SK-N-SH (cell line): ENCODE measurements at regions not wholly inside any gene's neighbourhood (a gene's known extent, or its start where the extent isn't known, plus 50 kb on each side); places are given as distances from the start of the nearest gene placed in this dataset.
"Not testable (repeated sequence)": the region's sequence is repeated elsewhere in the genome, so short reads cannot be mapped to it uniquely, and the experiment has no call there.

Source experiments
- CTCF ChIA-PET: fragments of 300-600, 350-600 bp; formaldehyde crosslinking; extraction: SDS; loops from one replicate; lab custom pipeline; 2021; lab: Yijun Ruan, JAX
- POLR2A ChIA-PET: fragments of 350-600 bp; sonication (Branson Sonifier 250); formaldehyde crosslinking; extraction: SDS; loops from one replicate; lab custom pipeline; 2020; ENCODE audit warnings: antibody characterized with exemption, inconsistent platforms; lab: Yijun Ruan, JAX
- DNase-seq: peaks from one replicate; pipeline ENCODE4 v3.0.0; 2012
- H2AFZ ChIP-seq: fragments of 200-600 bp; sonication (generic); 2 replicates; pipeline ENCODE4 v1.8.1; 2016; ENCODE audit warnings: antibody characterized with exemption, mild to moderate bottlenecking, low read depth
- H3F3A ChIP-seq: fragments of 200-600 bp; sonication (generic); replicated peaks from 2 replicates; pipeline ENCODE3; 2016; ENCODE audit warnings: antibody characterized with exemption, mild to moderate bottlenecking; ENCODE audit not compliant: insufficient read depth
- H3K27ac ChIP-seq, 2 experiments: fragments of 200-500 bp in 1 of 2; fragments of 200-600 bp in 1 of 2; sonication (Bioruptor generic) in 1 of 2; sonication (generic), shearing (Covaris generic) in 1 of 2; 2 replicates each; pipeline versions ENCODE4 v1.5.1 to v1.6.1; 2014 to 2016; ENCODE audit warnings: low read depth in 2 of 2, inconsistent platforms in 1 of 2, low read length in 1 of 2, mild to moderate bottlenecking in 1 of 2, mixed read lengths in 1 of 2
- H3K27me3 ChIP-seq: fragments of 200-600 bp; sonication (generic), shearing (Covaris generic); 2 replicates; pipeline ENCODE4 v1.6.1; 2016; ENCODE audit warnings: mixed run types; ENCODE audit not compliant: insufficient read depth
- H3K36me3 ChIP-seq, 2 experiments: fragments of 200-500 bp in 1 of 2; fragments of 200-600 bp in 1 of 2; sonication (Bioruptor generic) in 1 of 2; sonication (generic) in 1 of 2; replicated peaks in 1 of 2; 2 replicates each; pipeline versions ENCODE3 to v1.5.1; 2014 to 2016; ENCODE audit warnings: low read length in 1 of 2, mild to moderate bottlenecking in 1 of 2; ENCODE audit not compliant: insufficient read depth in 2 of 2, control insufficient read depth in 1 of 2
- H3K4me1 ChIP-seq, 2 experiments: fragments of 200-500 bp in 1 of 2; fragments of 200-600 bp in 1 of 2; sonication (Bioruptor generic) in 1 of 2; sonication (generic), shearing (Covaris generic) in 1 of 2; 2 replicates each; pipeline versions ENCODE4 v1.5.1 to v1.6.1; 2014 to 2016; ENCODE audit warnings: low read depth in 1 of 2, low read length in 1 of 2, mixed run types in 1 of 2; ENCODE audit not compliant: insufficient read depth in 2 of 2, control insufficient read depth in 1 of 2
- H3K4me2 ChIP-seq: fragments of 200-600 bp; sonication (generic), shearing (Covaris generic); 2 replicates; pipeline ENCODE4 v1.6.1; 2017; ENCODE audit warnings: mixed run types
- H3K4me3 ChIP-seq, 2 experiments: fragments of 200-500 bp in 1 of 2; fragments of 200-600 bp in 1 of 2; sonication (Bioruptor generic) in 1 of 2; sonication (generic), shearing (Covaris generic) in 1 of 2; 2 replicates each; pipeline versions ENCODE4 v1.5.1 to v1.8.1; 2014 to 2016; ENCODE audit warnings: low read depth in 2 of 2, inconsistent platforms in 1 of 2, low read length in 1 of 2, mild to moderate bottlenecking in 1 of 2, mixed read lengths in 1 of 2, moderate library complexity in 1 of 2
- H3K79me2 ChIP-seq: fragments of 200-600 bp; sonication (generic); 2 replicates; pipeline ENCODE4 v1.8.1; 2017; ENCODE audit warnings: mild to moderate bottlenecking; ENCODE audit not compliant: insufficient read depth
- H3K9ac ChIP-seq: fragments of 200-600 bp; sonication (generic); 2 replicates; pipeline ENCODE4 v1.6.1; 2017; ENCODE audit warnings: mixed run types
- H3K9me2 ChIP-seq: fragments of 200-600 bp; sonication (generic); 2 replicates; pipeline ENCODE4 v1.6.1; 2017; ENCODE audit warnings: mixed run types
- H3K9me3 ChIP-seq: fragments of 200-600 bp; sonication (generic); 2 replicates; pipeline ENCODE4 v1.6.1; 2017; ENCODE audit warnings: mixed run types, mild to moderate bottlenecking, moderate library complexity
- H4K20me1 ChIP-seq: fragments of 200-600 bp; sonication (generic); 2 replicates; pipeline ENCODE4 v1.6.1; 2017; ENCODE audit warnings: mild to moderate bottlenecking, mixed run types; ENCODE audit not compliant: insufficient read depth
- FOSL2 ChIP-seq: IDR thresholded peaks from 2 replicates; pipeline ENCODE4 v1.4.0; 2012; ENCODE audit warnings: low read depth, mild to moderate bottlenecking, moderate library complexity, borderline replicate concordance
- FOXM1 ChIP-seq: IDR thresholded peaks from 2 replicates; pipeline ENCODE4 v1.4.0; 2012; ENCODE audit warnings: low read depth, mild to moderate bottlenecking
- MEF2A ChIP-seq: IDR thresholded peaks from 2 replicates; pipeline ENCODE4 v1.4.0; 2012; ENCODE audit warnings: low read depth, borderline replicate concordance
- MXI1 ChIP-seq: IDR thresholded peaks from 2 replicates; pipeline ENCODE4 v1.6.1; 2012; ENCODE audit warnings: mild to moderate bottlenecking, low read depth, low read length, improper control_type of control experiment
- RAD21 ChIP-seq: IDR thresholded peaks from 2 replicates; pipeline ENCODE4 v1.6.1; 2012; ENCODE audit warnings: mild to moderate bottlenecking, low read length
- RCOR1 ChIP-seq: fragments of 150-350 bp; IDR thresholded peaks from 2 replicates; pipeline ENCODE4 v1.6.1; 2017; ENCODE audit warnings: antibody characterized with exemption, low read length
- REST ChIP-seq: IDR thresholded peaks from 2 replicates; pipeline ENCODE4 v1.6.1; 2012; ENCODE audit warnings: mild to moderate bottlenecking, low read depth, low read length, moderate library complexity
- RFX5 ChIP-seq: IDR thresholded peaks from 2 replicates; pipeline ENCODE4 v1.6.1; 2012; ENCODE audit warnings: mild to moderate bottlenecking, improper control_type of control experiment, low read length
- USF1 ChIP-seq: IDR thresholded peaks from 2 replicates; pipeline ENCODE4 v1.4.0; 2012; ENCODE audit warnings: low read depth, borderline replicate concordance
- WGBS: methylation state at CpG from one replicate; pipeline ENCODE4 v1.1.6; 2017; ENCODE audit warnings: low lambda C conversion rate; 5-methylcytosine and 5-hydroxymethylcytosine counted together

DNA sequence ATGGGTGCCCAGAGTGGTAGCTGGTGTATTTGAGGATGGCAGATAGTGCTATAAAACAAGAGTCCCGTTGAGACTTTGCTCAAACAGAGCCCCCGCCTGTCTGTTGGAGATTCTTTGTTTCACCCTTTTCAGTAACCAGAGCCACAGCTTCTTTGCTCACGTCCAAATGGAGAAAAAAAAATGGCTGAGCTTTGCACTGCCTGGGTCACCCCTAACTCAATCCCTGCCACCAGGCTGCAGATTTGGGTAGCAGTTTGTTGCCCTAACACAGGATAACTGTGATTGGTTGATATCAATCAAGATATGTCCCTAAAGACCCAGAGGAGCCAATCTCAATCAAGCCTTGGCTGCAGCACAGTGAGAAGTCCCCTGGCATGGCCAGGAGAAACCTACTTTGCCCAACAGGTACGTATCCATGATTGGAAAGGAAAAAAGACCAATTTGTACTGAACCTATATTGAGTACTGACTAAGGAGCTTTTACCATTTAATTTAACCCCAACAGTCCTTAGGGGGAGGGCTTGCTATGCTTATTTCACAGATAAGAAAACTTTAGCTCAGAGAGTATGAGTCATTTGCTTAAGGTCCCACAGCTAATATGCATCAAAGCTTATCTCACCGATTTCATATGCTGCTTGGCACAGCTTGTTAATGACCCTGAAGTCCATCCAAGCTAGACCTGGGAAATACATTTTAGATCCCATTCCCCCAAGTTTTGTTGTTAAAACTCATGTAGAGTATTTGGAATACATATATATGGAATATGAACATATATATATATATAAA lies 72.0 kb upstream of the SH3BP4 start:
- Histone ChIP-seq H3K4me1 (peaks cover 6 to 13% of the 10 kb centered on the region in 2 experiments; a peak in 2 of 4 replicates), H3K27ac (peak overlapping the region in 1 of 2 experiments; percentile 54; a peak in 2 of 4 replicates), H2AFZ (no peak overlapping the region), H3K9me2 (no peaks in the 10 kb centered on the region), H3K9ac (no peak overlapping the region), H3K4me3 (no peak overlapping the region), H3K4me2 (peak overlapping the region; percentile 30; the same call in 1 of the 2 replicates), H3K9me3 (no peaks in the 10 kb centered on the region), H3K79me2 (no peaks in the 10 kb centered on the region), H4K20me1 (no peaks in the 10 kb centered on the region), H3K36me3 (no peaks in the 10 kb centered on the region), H3F3A (peaks cover 6% of the 10 kb centered on the region), H3K27me3 (no peaks in the 10 kb centered on the region)
- DNase-seq: no peak
- WGBS: 72% methylated on average over 5 of the region's 5 CpGs
- TF ChIP-seq RAD21: no peak
- peak; percentile 68 for TF ChIP-seq FOSL2
- TF ChIP-seq FOXM1: no peak
- no peak for TF ChIP-seq MEF2A
- ChIA-PET CTCF (interaction anchor here (0.6 to 1.9 kb wide), 5 partner anchors 9 to 42 kb away, joined by 3 to 4 read pairs (median 3); no protein-coding TSS in a partner anchor), POLR2A (no interaction called here)

DNA sequence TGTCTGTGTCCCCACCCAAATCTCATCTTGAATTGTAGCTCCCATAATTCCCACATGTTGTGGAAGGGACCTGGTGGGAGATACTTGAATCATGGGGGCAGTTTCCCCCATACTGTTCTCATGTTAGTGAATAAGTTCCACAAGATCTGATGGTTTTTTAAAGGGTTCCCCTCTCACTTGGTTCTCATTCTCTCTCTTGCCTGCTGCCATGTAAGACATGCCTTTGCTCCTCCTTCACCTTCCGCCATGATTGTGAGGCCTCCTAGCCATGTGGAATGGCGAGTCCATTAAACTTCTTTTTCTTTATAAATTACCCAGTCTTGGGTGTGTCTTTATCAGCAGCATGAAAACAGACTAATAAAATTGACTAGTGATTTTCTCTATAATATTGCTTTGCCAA lies 75.2 kb upstream of the SH3BP4 start:
- H4K20me1 ChIP-seq, H3K79me2 ChIP-seq, H3K27ac ChIP-seq, POLR2A ChIA-PET, DNase-seq, H3K9me2 ChIP-seq, H3K4me3 ChIP-seq, H3F3A ChIP-seq, H3K9ac ChIP-seq, H3K36me3 ChIP-seq, H3K9me3 ChIP-seq, H2AFZ ChIP-seq, H3K27me3 ChIP-seq, H3K4me2 ChIP-seq, CTCF ChIA-PET: not testable (repeated sequence)
- H3K4me1 ChIP-seq: peaks cover 6 to 13% of the 10 kb centered on the region in 2 experiments; a peak in 2 of 4 replicates
- 91% methylated on average over 2 of the region's 2 CpGs for WGBS

GRCh38 chr2:234874347-234875046 lies 77.3 kb upstream of the SH3BP4 start:
- TF ChIP-seq RCOR1 (no peak), MEF2A (no peak), RFX5 (no peak), MXI1 (no peak), REST (no peak), USF1 (no peak)
- Histone ChIP-seq H4K20me1 (no peaks in the 10 kb centered on the region), H3K9ac (no peak overlapping the region), H3K27ac (no peak overlapping the region), H3K36me3 (no peaks in the 10 kb centered on the region), H3K9me3 (no peaks in the 10 kb centered on the region), H3K27me3 (no peaks in the 10 kb centered on the region), H3K9me2 (no peaks in the 10 kb centered on the region), H3K4me2 (no peak overlapping the region), H3K4me3 (no peak overlapping the region), H2AFZ (0 out of 2 replicates have a peak overlapping the region, but pooled peaks have one; percentile 16), H3F3A (no peaks in the 10 kb centered on the region), H3K79me2 (no peaks in the 10 kb centered on the region), H3K4me1 (no peaks in the 10 kb centered on the region)
- ChIA-PET CTCF (no interaction called here), POLR2A (no interaction called here)
- 85% methylated on average over 9 of the region's 10 CpGs for WGBS
- no peak for DNase-seq
